ENCODE measurements at regions not wholly inside any gene's neighbourhood (a gene's known extent, or its start where the extent isn't known, plus 50 kb on each side); places are given as distances from the start of the nearest gene placed in this dataset.

DNA sequence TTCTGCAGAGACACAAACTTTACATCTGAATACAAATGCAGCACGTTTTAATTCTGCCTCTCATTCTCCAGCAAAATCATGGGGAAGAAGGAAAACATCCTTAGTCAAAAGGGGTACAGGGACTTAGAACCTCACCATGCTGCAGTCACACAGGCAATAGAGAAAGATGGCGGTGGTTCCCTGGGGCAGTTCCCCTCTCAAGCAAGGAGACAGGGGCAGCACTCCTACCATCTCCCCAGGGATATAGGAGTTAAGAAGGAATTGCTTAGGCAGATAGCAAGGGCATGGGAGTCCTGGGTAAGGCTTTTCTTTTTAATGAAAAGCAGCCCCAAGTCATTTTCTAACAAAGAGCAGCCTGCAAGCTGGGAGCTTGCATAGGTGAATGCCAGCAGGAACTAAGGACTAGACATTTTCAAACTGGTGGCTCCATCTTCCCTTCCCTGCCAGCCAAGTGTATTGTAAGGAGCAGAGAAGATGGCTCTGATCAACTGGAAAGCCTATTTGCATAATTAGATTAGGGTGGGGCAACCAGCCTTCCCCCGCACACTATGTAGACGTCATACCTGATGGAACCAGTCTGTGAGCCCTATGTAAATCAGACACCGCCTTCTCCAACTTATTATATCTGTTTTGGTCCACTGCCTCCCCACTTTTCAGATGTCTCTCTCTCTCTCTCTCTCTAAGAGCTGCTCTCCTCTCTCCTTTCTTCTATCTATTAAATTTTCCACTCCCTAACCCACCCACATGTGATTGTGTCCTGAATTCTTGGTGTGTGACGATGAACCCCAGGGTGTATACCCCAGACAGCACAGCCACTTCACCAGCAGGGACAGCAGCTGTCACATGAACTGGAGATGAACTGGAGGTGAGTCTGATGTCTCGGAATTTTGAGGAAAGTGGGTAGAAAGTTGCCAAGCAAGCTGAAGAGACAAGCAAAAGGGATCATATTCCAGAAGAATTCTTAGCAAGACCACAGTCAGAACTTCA lies 514.5 kb downstream of the IRS2 start:
- TF ChIP-seq, protein P1, sequence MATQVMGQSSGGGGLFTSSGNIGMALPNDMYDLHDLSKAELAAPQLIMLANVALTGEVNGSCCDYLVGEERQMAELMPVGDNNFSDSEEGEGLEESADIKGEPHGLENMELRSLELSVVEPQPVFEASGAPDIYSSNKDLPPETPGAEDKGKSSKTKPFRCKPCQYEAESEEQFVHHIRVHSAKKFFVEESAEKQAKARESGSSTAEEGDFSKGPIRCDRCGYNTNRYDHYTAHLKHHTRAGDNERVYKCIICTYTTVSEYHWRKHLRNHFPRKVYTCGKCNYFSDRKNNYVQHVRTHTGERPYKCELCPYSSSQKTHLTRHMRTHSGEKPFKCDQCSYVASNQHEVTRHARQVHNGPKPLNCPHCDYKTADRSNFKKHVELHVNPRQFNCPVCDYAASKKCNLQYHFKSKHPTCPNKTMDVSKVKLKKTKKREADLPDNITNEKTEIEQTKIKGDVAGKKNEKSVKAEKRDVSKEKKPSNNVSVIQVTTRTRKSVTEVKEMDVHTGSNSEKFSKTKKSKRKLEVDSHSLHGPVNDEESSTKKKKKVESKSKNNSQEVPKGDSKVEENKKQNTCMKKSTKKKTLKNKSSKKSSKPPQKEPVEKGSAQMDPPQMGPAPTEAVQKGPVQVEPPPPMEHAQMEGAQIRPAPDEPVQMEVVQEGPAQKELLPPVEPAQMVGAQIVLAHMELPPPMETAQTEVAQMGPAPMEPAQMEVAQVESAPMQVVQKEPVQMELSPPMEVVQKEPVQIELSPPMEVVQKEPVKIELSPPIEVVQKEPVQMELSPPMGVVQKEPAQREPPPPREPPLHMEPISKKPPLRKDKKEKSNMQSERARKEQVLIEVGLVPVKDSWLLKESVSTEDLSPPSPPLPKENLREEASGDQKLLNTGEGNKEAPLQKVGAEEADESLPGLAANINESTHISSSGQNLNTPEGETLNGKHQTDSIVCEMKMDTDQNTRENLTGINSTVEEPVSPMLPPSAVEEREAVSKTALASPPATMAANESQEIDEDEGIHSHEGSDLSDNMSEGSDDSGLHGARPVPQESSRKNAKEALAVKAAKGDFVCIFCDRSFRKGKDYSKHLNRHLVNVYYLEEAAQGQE (IDR thresholded peaks at IDR 0.05; ENCODE audit: insufficient read depth in 1 of 2, low read depth in 2 of 2, low read length in 2 of 2), result no peak
- TF ChIP-seq POLR2AphosphoS5 (IDR thresholded peaks at IDR 0.05; ENCODE audit: low read depth, low read length), result no peak
- TF ChIP-seq SIN3A (IDR thresholded peaks at IDR 0.05; ENCODE audit: borderline replicate concordance, insufficient read depth, low read length), result no peak
